ENCODE measurements at regions not wholly inside any gene's neighbourhood (a gene's known extent, or its start where the extent isn't known, plus 50 kb on each side); places are given as distances from the start of the nearest gene placed in this dataset.
"Not testable (repeated sequence)": the region's sequence is repeated elsewhere in the genome, so short reads cannot be mapped to it uniquely, and the experiment has no call there.

- H3K4me1 ChIP-seq (ENCODE audit: control insufficient read depth, insufficient read depth, low read length) = peaks cover 36% of the 10 kb centered on the region
- no peaks in the 10 kb centered on the region for H3K27me3 ChIP-seq (ENCODE audit: control insufficient read depth, insufficient read depth, low read length)
- 52% methylated on average over 2 of the region's 5 CpGs for WGBS (ENCODE audit: insufficient coverage, low lambda C conversion rate)
- peak overlapping the region; percentile 55 for H3K27ac ChIP-seq (ENCODE audit: low read length)
- no peaks in the 10 kb centered on the region for H3K36me3 ChIP-seq (ENCODE audit: control insufficient read depth, insufficient read depth, low read length)
- peak in 1 of 2 donors; percentile 75 for DNase-seq
- H3K4me3 ChIP-seq (ENCODE audit: low read length) = no peak overlapping the region
- H3K9me3 ChIP-seq (ENCODE audit: control insufficient read depth, low read depth, low read length) = no peaks in the 10 kb centered on the region
These were observed 233.7 kb downstream of the SHQ1 start for GRCh38 chr3:72614394-72615074.

GRCh38 chr3:72613871-72614270 lies 234.4 kb downstream of the SHQ1 start:
- Histone ChIP-seq H3K27me3 (ENCODE audit: control insufficient read depth, insufficient read depth, low read length) (no peaks in the 10 kb centered on the region), H3K9me3 (ENCODE audit: control insufficient read depth, low read depth, low read length) (no peaks in the 10 kb centered on the region), H3K4me3 (ENCODE audit: low read length) (no peak overlapping the region), H3K36me3 (ENCODE audit: control insufficient read depth, insufficient read depth, low read length) (no peaks in the 10 kb centered on the region), H3K27ac (ENCODE audit: low read length) (no peak overlapping the region), H3K4me1 (ENCODE audit: control insufficient read depth, insufficient read depth, low read length) (peaks cover 36% of the 10 kb centered on the region)
- no CpG with 5 or more reads among the region's 1 CpG for WGBS (ENCODE audit: insufficient coverage, low lambda C conversion rate)
- no peak for DNase-seq

- WGBS (ENCODE audit: insufficient coverage, low lambda C conversion rate) = no CpG with 5 or more reads among the region's 5 CpGs
- not testable (repeated sequence) for H3K27me3 ChIP-seq (ENCODE audit: control insufficient read depth, insufficient read depth, low read length); H3K27ac ChIP-seq (ENCODE audit: low read length); H3K36me3 ChIP-seq (ENCODE audit: control insufficient read depth, insufficient read depth, low read length); H3K9me3 ChIP-seq (ENCODE audit: control insufficient read depth, low read depth, low read length); H3K4me3 ChIP-seq (ENCODE audit: low read length); DNase-seq; H3K4me1 ChIP-seq (ENCODE audit: control insufficient read depth, insufficient read depth, low read length)
These were observed 239.1 kb downstream of the SHQ1 start for GRCh38 chr3:72609114-72609513.

GRCh38 chr3:72606005-72606800 lies 242.0 kb downstream of the SHQ1 start:
- no peaks in the 10 kb centered on the region for H3K9me3 ChIP-seq (ENCODE audit: control insufficient read depth, low read depth, low read length)
- H3K36me3 ChIP-seq (ENCODE audit: control insufficient read depth, insufficient read depth, low read length) = no peaks in the 10 kb centered on the region
- no CpG with 5 or more reads among the region's 6 CpGs for WGBS (ENCODE audit: insufficient coverage, low lambda C conversion rate)
- no peak overlapping the region for H3K4me3 ChIP-seq (ENCODE audit: low read length)
- DNase-seq = no peak
- H3K27me3 ChIP-seq (ENCODE audit: control insufficient read depth, insufficient read depth, low read length) = no peaks in the 10 kb centered on the region
- no peak overlapping the region for H3K27ac ChIP-seq (ENCODE audit: low read length)
- no peaks in the 10 kb centered on the region for H3K4me1 ChIP-seq (ENCODE audit: control insufficient read depth, insufficient read depth, low read length)

- no peaks in the 10 kb centered on the region for H3K27me3 ChIP-seq (ENCODE audit: control insufficient read depth, insufficient read depth, low read length)
- DNase-seq = no peak
- no peaks in the 10 kb centered on the region for H3K9me3 ChIP-seq (ENCODE audit: control insufficient read depth, low read depth, low read length)
- 93% methylated on average over 2 of the region's 3 CpGs for WGBS (ENCODE audit: insufficient coverage, low lambda C conversion rate)
- no peaks in the 10 kb centered on the region for H3K4me1 ChIP-seq (ENCODE audit: control insufficient read depth, insufficient read depth, low read length)
- no peak overlapping the region for H3K4me3 ChIP-seq (ENCODE audit: low read length)
- no peaks in the 10 kb centered on the region for H3K36me3 ChIP-seq (ENCODE audit: control insufficient read depth, insufficient read depth, low read length)
- H3K27ac ChIP-seq (ENCODE audit: low read length) = no peak overlapping the region
These were observed 243.9 kb downstream of the SHQ1 start for GRCh38 chr3:72604328-72604727.

GRCh38 chr3:72601983-72602750 lies 246.1 kb downstream of the SHQ1 start:
- Histone ChIP-seq H3K27ac (ENCODE audit: low read length) (no peak overlapping the region), H3K9me3 (ENCODE audit: control insufficient read depth, low read depth, low read length) (no peaks in the 10 kb centered on the region), H3K36me3 (ENCODE audit: control insufficient read depth, insufficient read depth, low read length) (no peaks in the 10 kb centered on the region), H3K4me1 (ENCODE audit: control insufficient read depth, insufficient read depth, low read length) (no peaks in the 10 kb centered on the region), H3K4me3 (ENCODE audit: low read length) (no peak overlapping the region), H3K27me3 (ENCODE audit: control insufficient read depth, insufficient read depth, low read length) (no peaks in the 10 kb centered on the region)
- no CpG with 5 or more reads among the region's 4 CpGs for WGBS (ENCODE audit: insufficient coverage, low lambda C conversion rate)
- DNase-seq = no peak

- Histone ChIP-seq H3K9me3 (ENCODE audit: control insufficient read depth, low read depth, low read length) (no peaks in the 10 kb centered on the region), H3K4me1 (ENCODE audit: control insufficient read depth, insufficient read depth, low read length) (no peaks in the 10 kb centered on the region), H3K36me3 (ENCODE audit: control insufficient read depth, insufficient read depth, low read length) (no peaks in the 10 kb centered on the region), H3K27me3 (ENCODE audit: control insufficient read depth, insufficient read depth, low read length) (no peaks in the 10 kb centered on the region), H3K27ac (ENCODE audit: low read length) (no peak overlapping the region), H3K4me3 (ENCODE audit: low read length) (no peak overlapping the region)
- WGBS (ENCODE audit: insufficient coverage, low lambda C conversion rate) = 80% methylated on average over 1 of the region's 5 CpGs
- peak in 1 of 2 donors; percentile 16 for DNase-seq
These were observed 247.2 kb downstream of the SHQ1 start for GRCh38 chr3:72601060-72601459.

- H3K36me3 ChIP-seq (ENCODE audit: control insufficient read depth, insufficient read depth, low read length) = no peaks in the 10 kb centered on the region
- no peak overlapping the region for H3K27ac ChIP-seq (ENCODE audit: low read length)
- no peak overlapping the region for H3K4me3 ChIP-seq (ENCODE audit: low read length)
- no peaks in the 10 kb centered on the region for H3K9me3 ChIP-seq (ENCODE audit: control insufficient read depth, low read depth, low read length)
- no peak for DNase-seq
- WGBS (ENCODE audit: insufficient coverage, low lambda C conversion rate) = no CpG with 5 or more reads among the region's 5 CpGs
- H3K4me1 ChIP-seq (ENCODE audit: control insufficient read depth, insufficient read depth, low read length) = no peaks in the 10 kb centered on the region
- H3K27me3 ChIP-seq (ENCODE audit: control insufficient read depth, insufficient read depth, low read length) = no peaks in the 10 kb centered on the region
These were observed 250.5 kb downstream of the SHQ1 start for GRCh38 chr3:72597756-72598195.

GRCh38 chr3:72597043-72597442 lies 251.2 kb downstream of the SHQ1 start:
- Histone ChIP-seq H3K4me3 (ENCODE audit: low read length) (no peak overlapping the region), H3K9me3 (ENCODE audit: control insufficient read depth, low read depth, low read length) (no peaks in the 10 kb centered on the region), H3K27me3 (ENCODE audit: control insufficient read depth, insufficient read depth, low read length) (no peaks in the 10 kb centered on the region), H3K4me1 (ENCODE audit: control insufficient read depth, insufficient read depth, low read length) (peaks cover 1% of the 10 kb centered on the region), H3K36me3 (ENCODE audit: control insufficient read depth, insufficient read depth, low read length) (no peaks in the 10 kb centered on the region), H3K27ac (ENCODE audit: low read length) (no peak overlapping the region)
- DNase-seq = no peak

- WGBS (ENCODE audit: insufficient coverage, low lambda C conversion rate) = 80% methylated on average over 2 of the region's 7 CpGs
- DNase-seq = no peak
These were observed 252.2 kb downstream of the SHQ1 start for GRCh38 chr3:72595927-72596610.

More at GRCh38 chr3:72595927-72596610, 252.2 kb downstream of the SHQ1 start:
- Histone ChIP-seq H3K27me3 (ENCODE audit: control insufficient read depth, insufficient read depth, low read length) (no peaks in the 10 kb centered on the region), H3K4me3 (ENCODE audit: low read length) (no peak overlapping the region), H3K9me3 (ENCODE audit: control insufficient read depth, low read depth, low read length) (no peaks in the 10 kb centered on the region), H3K27ac (ENCODE audit: low read length) (no peak overlapping the region), H3K4me1 (ENCODE audit: control insufficient read depth, insufficient read depth, low read length) (peaks cover 11% of the 10 kb centered on the region), H3K36me3 (ENCODE audit: control insufficient read depth, insufficient read depth, low read length) (no peaks in the 10 kb centered on the region)
